ENCODE measurements at regions not wholly inside any gene's neighbourhood (a gene's known extent, or its start where the extent isn't known, plus 50 kb on each side); places are given as distances from the start of the nearest gene placed in this dataset.

DNA sequence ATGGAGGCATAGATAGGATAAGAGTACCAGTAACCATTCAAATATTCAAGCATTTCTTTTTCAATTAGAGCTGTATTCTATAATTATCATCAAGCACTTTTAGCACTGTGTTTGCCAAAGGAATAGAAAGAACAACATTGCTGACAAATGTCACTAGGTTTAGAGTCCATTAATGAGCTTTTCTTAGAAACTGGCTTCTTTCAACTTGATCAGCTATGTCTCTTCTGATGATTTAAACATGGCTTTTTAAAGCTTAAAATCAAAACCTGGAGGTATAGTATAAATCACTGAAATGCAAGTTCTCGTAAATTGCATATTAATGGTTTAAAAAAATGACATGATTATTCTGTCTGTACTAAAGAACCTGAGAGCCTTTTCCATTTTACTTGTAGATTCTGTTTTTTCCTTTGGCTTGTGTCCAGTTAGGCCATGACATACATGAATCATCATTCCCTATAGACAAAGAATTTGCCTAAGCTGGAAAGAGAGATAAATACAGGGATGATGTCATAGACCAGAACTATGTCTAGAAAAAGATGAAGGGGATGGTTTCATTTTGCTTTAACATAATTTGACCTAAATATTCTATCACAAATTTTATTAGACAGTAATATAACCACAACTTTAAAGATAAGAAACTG is 340.1 kb upstream of the CTSO start:
- TF ChIP-seq POLR2AphosphoS5 (IDR thresholded peaks at IDR 0.05; ENCODE audit: low read depth, low read length), result no peak
- TF ChIP-seq TAF1 (IDR thresholded peaks at IDR 0.05; ENCODE audit: borderline replicate concordance, low read depth, low read length), result no peak
- no peak for TF ChIP-seq POLR2A (IDR thresholded peaks at IDR 0.05; ENCODE audit: low read depth, low read length)
